ENCODE measurements at regions not wholly inside any gene's neighbourhood (a gene's known extent, or its start where the extent isn't known, plus 50 kb on each side); places are given as distances from the start of the nearest gene placed in this dataset.
"Not testable (repeated sequence)": the region's sequence is repeated elsewhere in the genome, so short reads cannot be mapped to it uniquely, and the experiment has no call there.

- no peak for DNase-seq (ENCODE audit: low spot score)
These were observed 325.2 kb upstream of the RPS23 start for GRCh38 chr5:82603033-82603987.

- no peak for DNase-seq (ENCODE audit: low spot score)
These were observed 323.7 kb upstream of the RPS23 start for GRCh38 chr5:82601861-82602260.

- no peak for DNase-seq (ENCODE audit: low spot score)
These were observed 322.9 kb upstream of the RPS23 start for GRCh38 chr5:82601077-82601476.

- DNase-seq (ENCODE audit: low spot score): no peak
These were observed 321.5 kb upstream of the RPS23 start for GRCh38 chr5:82599692-82600091.

GRCh38 chr5:82599030-82599429 is 320.9 kb upstream of the RPS23 start:
- DNase-seq (ENCODE audit: low spot score): no peak

GRCh38 chr5:82597437-82597836 is 319.3 kb upstream of the RPS23 start:
- DNase-seq (ENCODE audit: low spot score): no peak

GRCh38 chr5:82596451-82596850 is 318.3 kb upstream of the RPS23 start:
- no peak for DNase-seq (ENCODE audit: low spot score)

- no peak for DNase-seq (ENCODE audit: low spot score)
These were observed 317.0 kb upstream of the RPS23 start for GRCh38 chr5:82595113-82595512.

GRCh38 chr5:82594097-82594496 is 315.9 kb upstream of the RPS23 start:
- no peak for DNase-seq (ENCODE audit: low spot score)

GRCh38 chr5:82593481-82593880 is 315.3 kb upstream of the RPS23 start:
- DNase-seq (ENCODE audit: low spot score): no peak

GRCh38 chr5:82591021-82591515 is 312.9 kb upstream of the RPS23 start:
- no peak for DNase-seq (ENCODE audit: low spot score)

- no peak for DNase-seq (ENCODE audit: low spot score)
These were observed 312.0 kb upstream of the RPS23 start for GRCh38 chr5:82590112-82590511.

GRCh38 chr5:82586661-82587310 is 308.6 kb upstream of the RPS23 start:
- DNase-seq (ENCODE audit: low spot score): no peak

GRCh38 chr5:82586181-82586580 is 308.0 kb upstream of the RPS23 start:
- no peak for DNase-seq (ENCODE audit: low spot score)

GRCh38 chr5:82584631-82585030 is 306.5 kb upstream of the RPS23 start:
- DNase-seq (ENCODE audit: low spot score): no peak

GRCh38 chr5:82583331-82583730 is 305.2 kb upstream of the RPS23 start:
- not testable (repeated sequence) for DNase-seq (ENCODE audit: low spot score)

GRCh38 chr5:82564963-82565362 is 286.8 kb upstream of the RPS23 start:
- no peak for DNase-seq (ENCODE audit: low spot score)

- no peak for DNase-seq (ENCODE audit: low spot score)
These were observed 285.6 kb upstream of the RPS23 start for GRCh38 chr5:82563745-82564144.

GRCh38 chr5:82562696-82563240 is 284.6 kb upstream of the RPS23 start:
- DNase-seq (ENCODE audit: low spot score): no peak

GRCh38 chr5:82561797-82562196 is 283.6 kb upstream of the RPS23 start:
- no peak for DNase-seq (ENCODE audit: low spot score)

GRCh38 chr5:82560969-82561368 is 282.8 kb upstream of the RPS23 start:
- no peak for DNase-seq (ENCODE audit: low spot score)

- no peak for DNase-seq (ENCODE audit: low spot score)
These were observed 282.4 kb upstream of the RPS23 start for GRCh38 chr5:82560561-82560960.

- no peak for DNase-seq (ENCODE audit: low spot score)
These were observed 273.8 kb upstream of the RPS23 start for GRCh38 chr5:82551840-82552385.

All from LoVo (cell line).